C4-2B (cell line): ENCODE measurements at regions not wholly inside any gene's neighbourhood (a gene's known extent, or its start where the extent isn't known, plus 50 kb on each side); places are given as distances from the start of the nearest gene placed in this dataset.

Experiments used
- CTCF ChIP-seq: fragments of 450-650 bp; conservative IDR thresholded peaks from 2 replicates; pipeline ENCODE4 v1.5.1; 2017; ENCODE audit warnings: mild to moderate bottlenecking
- ZFX ChIP-seq: fragments of 450-650 bp; IDR thresholded peaks from 2 replicates; pipeline ENCODE4 v1.6.1; 2017

GRCh38 chr15:97717806-97718205, 242.7 kb upstream of the ARRDC4 start:
- no peak for TF ChIP-seq CTCF
- no peak for TF ChIP-seq ZFX
